WTC11 (cell line): ENCODE measurements at regions not wholly inside any gene's neighbourhood (a gene's known extent, or its start where the extent isn't known, plus 50 kb on each side); places are given as distances from the start of the nearest gene placed in this dataset.

Source experiments
- ATAC-seq: fragments of 200-7000 bp; cut with Tn5 transposase; 2 replicates; pipeline ENCODE4 v1.10.0; 2021; ENCODE audit warnings: mild to moderate bottlenecking, moderate library complexity
- CTCF ChIA-PET: fragments of 300-600 bp; sonication (Branson Sonifier 250); formaldehyde crosslinking; loops from one replicate; lab custom pipeline; 2021; ENCODE audit warnings: antibody characterized with exemption; lab: Charles Lee
- POLR2A ChIA-PET: fragments of 350-600 bp; sonication (Branson Sonifier 250); formaldehyde crosslinking; loops from one replicate; lab custom pipeline; 2021; ENCODE audit warnings: antibody characterized with exemption; lab: Charles Lee
- DNase-seq: peaks from one replicate; pipeline ENCODE4 v3.0.0; 2021; ENCODE audit warnings: low spot score
- H3K27ac Mint-ChIP-seq: 2 replicates; pipeline ENCODE4 v1.8.0; 2021; ENCODE audit warnings: mixed read lengths
- H3K27me3 Mint-ChIP-seq: 2 replicates; pipeline ENCODE4 v1.8.0; 2021; ENCODE audit warnings: low read depth, mild to moderate bottlenecking, moderate library complexity, mixed read lengths
- H3K36me3 Mint-ChIP-seq: 2 replicates; pipeline ENCODE4 v1.8.0; 2021; ENCODE audit warnings: mixed read lengths
- H3K4me1 Mint-ChIP-seq: 2 replicates; pipeline ENCODE4 v1.8.0; 2022; ENCODE audit warnings: mixed read lengths
- H3K4me3 Mint-ChIP-seq: 2 replicates; pipeline ENCODE4 v1.8.0; 2021; ENCODE audit warnings: mild to moderate bottlenecking, moderate library complexity, mixed read lengths
- H3K9me3 Mint-ChIP-seq: 2 replicates; pipeline ENCODE4 v1.8.0; 2021; ENCODE audit warnings: mixed read lengths
- ATF2 ChIP-seq: sonication (generic); formaldehyde crosslinking; IDR thresholded peaks from 2 replicates; pipeline ENCODE4 v1.8.1; 2022; ENCODE audit warnings: low read depth, missing genetic modification reagents, borderline replicate concordance
- CDX4 ChIP-seq: fragments of 250-450 bp; sonication (Bioruptor Pico); IDR thresholded peaks from 2 replicates; pipeline ENCODE4 v1.9.0; 2021; ENCODE audit warnings: moderate library complexity, mild to moderate bottlenecking, inconsistent platforms, borderline replicate concordance
- CREM ChIP-seq: sonication (generic); formaldehyde crosslinking; IDR thresholded peaks from 2 replicates; pipeline ENCODE4 v1.8.1; 2022; ENCODE audit warnings: mild to moderate bottlenecking, missing genetic modification reagents, moderate library complexity
- E2F4 ChIP-seq: sonication (generic); formaldehyde crosslinking; IDR thresholded peaks from 2 replicates; pipeline ENCODE4 v1.8.1; 2022; ENCODE audit warnings: low read depth, mild to moderate bottlenecking, moderate library complexity, missing genetic modification reagents, borderline replicate concordance
- ERG ChIP-seq: fragments of 250-450 bp; sonication (Bioruptor Pico); IDR thresholded peaks from 2 replicates; pipeline ENCODE4 v1.8.0; 2021; ENCODE audit warnings: mild to moderate bottlenecking
- FOXP4 ChIP-seq: sonication (generic); formaldehyde crosslinking; IDR thresholded peaks from 2 replicates; pipeline ENCODE4 v1.8.0; 2022; ENCODE audit warnings: mild to moderate bottlenecking, missing genetic modification reagents
- GRHL2 ChIP-seq: fragments of 250-450 bp; sonication (Bioruptor Pico); IDR thresholded peaks from 2 replicates; pipeline ENCODE4 v1.8.0; 2022; ENCODE audit warnings: mild to moderate bottlenecking, moderate library complexity; ENCODE audit not compliant: insufficient replicate concordance, severe bottlenecking
- HMGA2 ChIP-seq: fragments of 250-450 bp; sonication (Bioruptor Pico); IDR thresholded peaks from 2 replicates; pipeline ENCODE4 v1.4.0; 2021; ENCODE audit warnings: mild to moderate bottlenecking, moderate library complexity
- IRF1 ChIP-seq: sonication (generic); formaldehyde crosslinking; IDR thresholded peaks from 2 replicates; pipeline ENCODE4 v1.8.0; 2023; ENCODE audit warnings: missing genetic modification reagents
- IRF2 ChIP-seq: sonication (generic); formaldehyde crosslinking; IDR thresholded peaks from 2 replicates; pipeline ENCODE4 v1.8.0; 2022; ENCODE audit warnings: low read depth, missing genetic modification reagents, borderline replicate concordance
- JAZF1 ChIP-seq: fragments of 250-450 bp; sonication (Bioruptor Pico); IDR thresholded peaks from 2 replicates; pipeline ENCODE4 v1.9.0; 2021; ENCODE audit warnings: moderate library complexity, mild to moderate bottlenecking, inconsistent platforms
- JUN ChIP-seq: sonication (generic); formaldehyde crosslinking; IDR thresholded peaks from 2 replicates; pipeline ENCODE4 v1.8.0; 2023; ENCODE audit warnings: mild to moderate bottlenecking, missing genetic modification reagents
- NR2C2 ChIP-seq: sonication (generic); formaldehyde crosslinking; IDR thresholded peaks from 2 replicates; pipeline ENCODE4 v1.8.0; 2022; ENCODE audit warnings: mild to moderate bottlenecking, missing genetic modification reagents
- PRDM15 ChIP-seq: sonication (generic); formaldehyde crosslinking; IDR thresholded peaks from 2 replicates; pipeline ENCODE4 v1.8.0; 2022; ENCODE audit warnings: missing genetic modification reagents
- PRRX2 ChIP-seq: fragments of 250-450 bp; sonication (Bioruptor Pico); IDR thresholded peaks from 2 replicates; pipeline ENCODE4 v1.8.0; 2021; ENCODE audit warnings: mild to moderate bottlenecking
- SMAD3 ChIP-seq: sonication (generic); formaldehyde crosslinking; IDR thresholded peaks from 2 replicates; pipeline ENCODE4 v1.8.0; 2022; ENCODE audit warnings: missing genetic modification reagents, mild to moderate bottlenecking, borderline replicate concordance
- SOX15 ChIP-seq: fragments of 250-450 bp; sonication (Bioruptor Pico); IDR thresholded peaks from 2 replicates; pipeline ENCODE4 v1.9.0; 2021; ENCODE audit warnings: mild to moderate bottlenecking
- TEAD1 ChIP-seq: sonication (generic); formaldehyde crosslinking; IDR thresholded peaks from 2 replicates; pipeline ENCODE4 v1.8.0; 2022; ENCODE audit warnings: mild to moderate bottlenecking, missing genetic modification reagents
- USF1 ChIP-seq: sonication (generic); formaldehyde crosslinking; IDR thresholded peaks from 2 replicates; pipeline ENCODE4 v1.8.0; 2022; ENCODE audit warnings: mild to moderate bottlenecking, missing genetic modification reagents
- ZNF121 ChIP-seq: sonication (generic); formaldehyde crosslinking; IDR thresholded peaks from 2 replicates; pipeline ENCODE4 v1.8.0; 2023; ENCODE audit warnings: missing genetic modification reagents
- ZNF317 ChIP-seq: sonication (generic); formaldehyde crosslinking; IDR thresholded peaks from 2 replicates; pipeline ENCODE4 v1.8.1; 2023; ENCODE audit warnings: low read depth, mild to moderate bottlenecking, moderate library complexity, missing genetic modification reagents, borderline replicate concordance

GRCh38 chr7:98697485-98698240 lies 80.6 kb downstream of the NPTX2 start:
- ATAC-seq (no peak), DNase-seq (no peak)
- H3K27ac Mint-ChIP-seq, result no peak overlapping the region
- peaks cover 9% of the 10 kb centered on the region for H3K27me3 Mint-ChIP-seq
- TF ChIP-seq ZNF121 (CRISPR knock-in tag), result no peak
- TF ChIP-seq ZNF317 (CRISPR knock-in tag), result no peak
- TF ChIP-seq JAZF1, result no peak
- TF ChIP-seq IRF1 (CRISPR knock-in tag), result no peak
- TF ChIP-seq GRHL2 (CRISPR knock-in tag), result no peak
- TF ChIP-seq E2F4 (CRISPR knock-in tag), result no peak
- no peak for TF ChIP-seq ERG
- TF ChIP-seq NR2C2 (CRISPR knock-in tag), result no peak
- TF ChIP-seq PRDM15 (CRISPR knock-in tag), result no peak
- no peak for TF ChIP-seq TEAD1 (CRISPR knock-in tag)
- no peak for TF ChIP-seq CDX4 (CRISPR knock-in tag)
- TF ChIP-seq HMGA2 (CRISPR knock-in tag), result no peak
- CTCF ChIA-PET, result no interaction called here
- no peaks in the 10 kb centered on the region for H3K4me1 Mint-ChIP-seq
- H3K9me3 Mint-ChIP-seq, result peaks cover 37% of the 10 kb centered on the region
- POLR2A ChIA-PET, result no interaction called here
- no peak overlapping the region for H3K4me3 Mint-ChIP-seq
- H3K36me3 Mint-ChIP-seq, result peaks cover 14% of the 10 kb centered on the region

GRCh38 chr7:98698976-98699375 lies 81.9 kb downstream of the NPTX2 start:
- peaks cover 11% of the 10 kb centered on the region for H3K36me3 Mint-ChIP-seq
- POLR2A ChIA-PET, result no interaction called here
- TF ChIP-seq CREM (CRISPR knock-in tag) (no peak), SMAD3 (no peak), USF1 (CRISPR knock-in tag) (no peak), IRF2 (CRISPR knock-in tag) (no peak), SOX15 (CRISPR knock-in tag) (no peak), PRRX2 (CRISPR knock-in tag) (no peak), ATF2 (CRISPR knock-in tag) (no peak), FOXP4 (CRISPR knock-in tag) (no peak), JUN (no peak)

More at GRCh38 chr7:98698976-98699375, 81.9 kb downstream of the NPTX2 start:
- Mint-ChIP-seq H3K4me3 (no peak overlapping the region), H3K27ac (no peak overlapping the region), H3K27me3 (peaks cover 9% of the 10 kb centered on the region), H3K4me1 (no peaks in the 10 kb centered on the region), H3K9me3 (peaks cover 28% of the 10 kb centered on the region)
- CTCF ChIA-PET, result no interaction called here
- no peak for DNase-seq
- ATAC-seq, result no peak
